DOHH2 (cell line): ENCODE measurements at regions not wholly inside any gene's neighbourhood (a gene's known extent, or its start where the extent isn't known, plus 50 kb on each side); places are given as distances from the start of the nearest gene placed in this dataset.

Experiments
- H3F3A ChIP-seq: fragments of 200-600 bp; sonication (generic), shearing (Covaris generic); 2 replicates; pipeline ENCODE4 v1.6.0; 2016; ENCODE audit warnings: antibody characterized with exemption, mild to moderate bottlenecking; ENCODE audit not compliant: control insufficient read depth, insufficient read depth
- H3K27ac ChIP-seq: fragments of 200-600 bp; sonication (generic); 2 replicates; pipeline ENCODE4 v1.5.1; 2014; ENCODE audit warnings: low read depth, mild to moderate bottlenecking, low read length, moderate library complexity
- H3K27me3 ChIP-seq: fragments of 200-600 bp; sonication (generic); 2 replicates; pipeline ENCODE4 v1.6.1; 2014; ENCODE audit warnings: mild to moderate bottlenecking, low read length, mixed read lengths; ENCODE audit not compliant: control insufficient read depth
- H3K36me3 ChIP-seq: fragments of 200-600 bp; sonication (generic); 2 replicates; pipeline ENCODE4 v1.6.1; 2014; ENCODE audit warnings: mild to moderate bottlenecking, low read length, moderate library complexity, mixed read lengths; ENCODE audit not compliant: control insufficient read depth
- H3K4me1 ChIP-seq: fragments of 200-600 bp; sonication (generic); 2 replicates; pipeline ENCODE4 v1.6.1; 2014; ENCODE audit warnings: mild to moderate bottlenecking, low read length, mixed read lengths; ENCODE audit not compliant: control insufficient read depth
- H3K4me2 ChIP-seq: fragments of 200-600 bp; sonication (generic); 2 replicates; pipeline ENCODE4 v1.6.0; 2014; ENCODE audit warnings: mild to moderate bottlenecking, low read length, moderate library complexity
- H3K4me3 ChIP-seq: fragments of 200-600 bp; sonication (generic); 2 replicates; pipeline ENCODE4 v1.5.1; 2014; ENCODE audit warnings: mild to moderate bottlenecking, low read length, mixed read lengths
- H3K79me2 ChIP-seq: fragments of 200-600 bp; sonication (generic); 2 replicates; pipeline ENCODE4 v1.6.1; 2014; ENCODE audit warnings: mild to moderate bottlenecking, low read length, mixed read lengths; ENCODE audit not compliant: control insufficient read depth
- H3K9me2 ChIP-seq: fragments of 200-600 bp; sonication (generic); replicated peaks from 2 replicates; pipeline ENCODE4 v1.6.1; 2014; ENCODE audit warnings: mild to moderate bottlenecking, low read length, mixed read lengths; ENCODE audit not compliant: control insufficient read depth
- H3K9me3 ChIP-seq: fragments of 200-600 bp; sonication (generic); 2 replicates; pipeline ENCODE4 v1.6.1; 2014; ENCODE audit warnings: antibody characterized with exemption, low read length, mixed read lengths; ENCODE audit not compliant: control insufficient read depth, insufficient read depth
- H4K20me1 ChIP-seq: fragments of 200-600 bp; sonication (generic); 2 replicates; pipeline ENCODE4 v1.6.0; 2014; ENCODE audit warnings: low read depth, mild to moderate bottlenecking, antibody characterized with exemption, low read length, moderate library complexity; ENCODE audit not compliant: control insufficient read depth, insufficient read depth
- CTCF ChIP-seq: fragments of 200-600 bp; sonication (generic); IDR thresholded peaks from one replicate; pipeline ENCODE4 v1.5.1; 2014; ENCODE audit warnings: antibody characterized with exemption, mild to moderate bottlenecking, low read depth, low read length; ENCODE audit not compliant: poor library complexity, severe bottlenecking
- EZH2phosphoT487 ChIP-seq: fragments of 200-600 bp; sonication (generic); IDR thresholded peaks from 2 replicates; pipeline ENCODE4 v1.6.1; 2017; ENCODE audit warnings: borderline replicate concordance, mild to moderate bottlenecking, antibody characterized with exemption, low read length, moderate library complexity, mixed read lengths

DNA sequence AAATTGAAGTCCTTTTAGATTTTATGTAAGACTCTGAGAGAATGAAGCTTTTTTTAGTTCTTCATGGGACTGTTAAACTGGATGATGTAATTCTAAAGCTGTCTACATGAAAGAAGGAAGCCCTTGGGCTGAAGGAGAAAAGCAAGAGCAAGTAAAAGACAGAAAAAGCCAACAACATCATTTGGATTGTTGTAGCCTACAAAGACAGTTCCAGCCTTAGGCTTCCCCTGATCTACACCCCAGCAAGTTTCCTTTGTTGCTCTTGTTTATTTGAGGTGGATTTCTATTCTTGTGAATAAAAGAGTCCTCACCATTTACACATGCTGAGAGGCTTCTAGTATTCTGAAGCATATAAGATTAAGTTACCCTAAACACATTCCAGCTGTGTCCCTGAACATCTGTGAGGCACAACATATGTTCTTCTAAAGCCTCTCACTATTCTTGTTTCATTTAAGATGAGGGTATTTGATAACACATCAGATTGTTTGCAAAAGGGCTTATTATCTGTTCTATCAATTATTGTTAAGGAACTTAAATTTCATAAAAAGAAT lies 377.8 kb downstream of the LNPK start:
- TF ChIP-seq CTCF (no peak), EZH2phosphoT487 (no peak)
- H3K4me3 ChIP-seq = no peak overlapping the region
- no peaks in the 10 kb centered on the region for H3K27me3 ChIP-seq
- no peaks in the 10 kb centered on the region for H3K9me2 ChIP-seq
- no peak overlapping the region for H3K4me2 ChIP-seq
- H3K27ac ChIP-seq = no peak overlapping the region
- no peaks in the 10 kb centered on the region for H3F3A ChIP-seq
- H3K4me1 ChIP-seq = no peaks in the 10 kb centered on the region
- H3K79me2 ChIP-seq = no peaks in the 10 kb centered on the region
- H3K36me3 ChIP-seq = no peaks in the 10 kb centered on the region
- H4K20me1 ChIP-seq = no peaks in the 10 kb centered on the region
- H3K9me3 ChIP-seq = no peaks in the 10 kb centered on the region

DNA sequence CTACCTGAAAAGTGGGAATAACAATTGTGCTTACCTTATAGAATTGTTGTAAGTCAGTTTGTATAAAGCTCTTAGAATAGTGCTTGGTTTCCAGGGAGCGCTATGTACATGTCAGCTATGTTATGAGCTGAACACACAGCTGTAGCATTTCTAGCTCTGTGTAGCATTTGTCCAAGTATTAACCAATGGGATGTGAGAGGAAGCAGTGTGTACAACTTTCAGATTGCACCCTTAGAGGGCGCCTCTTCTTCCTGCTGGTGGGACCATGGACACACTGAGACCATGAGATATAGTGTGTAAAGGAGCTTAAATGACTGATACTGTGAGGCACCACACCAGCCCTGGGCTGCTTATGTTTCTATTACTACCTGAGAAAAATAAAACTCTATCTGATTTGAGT lies 380.2 kb downstream of the LNPK start:
- Histone ChIP-seq H3K4me2 (no peak overlapping the region), H4K20me1 (no peaks in the 10 kb centered on the region), H3K79me2 (no peaks in the 10 kb centered on the region), H3K36me3 (no peaks in the 10 kb centered on the region), H3F3A (no peaks in the 10 kb centered on the region), H3K27me3 (no peaks in the 10 kb centered on the region), H3K9me2 (no peaks in the 10 kb centered on the region), H3K4me1 (no peaks in the 10 kb centered on the region), H3K4me3 (no peak overlapping the region), H3K27ac (no peak overlapping the region), H3K9me3 (no peaks in the 10 kb centered on the region)
- TF ChIP-seq CTCF (peak; percentile 31), EZH2phosphoT487 (no peak)

DNA sequence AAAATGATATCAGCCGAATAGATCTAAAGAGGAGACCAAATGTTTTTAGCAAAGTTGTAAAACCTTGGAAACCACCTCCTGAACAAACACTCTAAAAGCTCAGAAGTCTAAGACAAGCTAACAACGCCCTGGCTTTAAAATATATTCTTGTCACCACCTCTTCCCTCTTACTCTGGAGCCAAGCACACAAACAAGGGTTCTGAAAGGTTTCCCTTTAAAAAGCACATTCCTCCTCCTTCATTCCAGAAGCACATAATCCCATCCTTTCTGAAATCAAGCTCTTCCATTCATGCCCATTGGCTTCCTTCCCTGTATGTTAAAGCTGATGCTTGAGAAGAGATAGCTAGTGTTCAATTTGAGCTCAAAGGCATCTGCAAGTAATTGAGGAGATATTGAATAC lies 382.0 kb downstream of the LNPK start:
- H3K4me1 ChIP-seq = no peaks in the 10 kb centered on the region
- no peaks in the 10 kb centered on the region for H3K36me3 ChIP-seq
- no peak overlapping the region for H3K4me2 ChIP-seq
- H3K27me3 ChIP-seq = no peaks in the 10 kb centered on the region
- TF ChIP-seq CTCF (no peak), EZH2phosphoT487 (no peak)
- H3K27ac ChIP-seq = no peak overlapping the region
- H3K9me2 ChIP-seq = no peaks in the 10 kb centered on the region
- H4K20me1 ChIP-seq = no peaks in the 10 kb centered on the region
- H3K79me2 ChIP-seq = no peaks in the 10 kb centered on the region
- H3K4me3 ChIP-seq = no peak overlapping the region
- H3K9me3 ChIP-seq = no peaks in the 10 kb centered on the region
- H3F3A ChIP-seq = no peaks in the 10 kb centered on the region
